Osteocyte (in vitro differentiated cells): ENCODE measurements at regions not wholly inside any gene's neighbourhood (a gene's known extent, or its start where the extent isn't known, plus 50 kb on each side); places are given as distances from the start of the nearest gene placed in this dataset.
A peak's percentile ranks its signal among the peaks of the same experiment; 100 is the strongest.

Source experiments
- DNase-seq: peaks from one replicate; pipeline ENCODE4 v3.0.0; 2021; ENCODE audit warnings: mixed read lengths; ENCODE audit not compliant: unreplicated experiment; ENCODE audit errors: extremely low spot score
- H3K27ac Mint-ChIP-seq: one replicate; pipeline ENCODE4 v1.8.0; 2021; ENCODE audit warnings: mild to moderate bottlenecking, mixed read lengths; ENCODE audit not compliant: unreplicated experiment
- H3K27me3 Mint-ChIP-seq: one replicate; pipeline ENCODE4 v1.8.0; 2021; ENCODE audit warnings: mixed read lengths; ENCODE audit not compliant: unreplicated experiment
- H3K36me3 Mint-ChIP-seq: one replicate; pipeline ENCODE4 v1.8.0; 2021; ENCODE audit warnings: mixed read lengths; ENCODE audit not compliant: unreplicated experiment
- H3K4me1 Mint-ChIP-seq: one replicate; pipeline ENCODE4 v1.8.0; 2021; ENCODE audit warnings: mixed read lengths; ENCODE audit not compliant: unreplicated experiment
- H3K4me3 Mint-ChIP-seq: one replicate; pipeline ENCODE4 v1.8.0; 2021; ENCODE audit warnings: mild to moderate bottlenecking, moderate library complexity, mixed read lengths; ENCODE audit not compliant: unreplicated experiment
- H3K9me3 Mint-ChIP-seq: one replicate; pipeline ENCODE4 v1.8.0; 2021; ENCODE audit warnings: mixed read lengths; ENCODE audit not compliant: unreplicated experiment
- TF ChIP-seq, protein P1 (sequence below): fragments of 200-600 bp; sonication (generic); IDR thresholded peaks from 2 replicates; pipeline ENCODE4 v1.5.0; 2021; ENCODE audit warnings: antibody characterized with exemption, mild to moderate bottlenecking, moderate library complexity

DNA sequence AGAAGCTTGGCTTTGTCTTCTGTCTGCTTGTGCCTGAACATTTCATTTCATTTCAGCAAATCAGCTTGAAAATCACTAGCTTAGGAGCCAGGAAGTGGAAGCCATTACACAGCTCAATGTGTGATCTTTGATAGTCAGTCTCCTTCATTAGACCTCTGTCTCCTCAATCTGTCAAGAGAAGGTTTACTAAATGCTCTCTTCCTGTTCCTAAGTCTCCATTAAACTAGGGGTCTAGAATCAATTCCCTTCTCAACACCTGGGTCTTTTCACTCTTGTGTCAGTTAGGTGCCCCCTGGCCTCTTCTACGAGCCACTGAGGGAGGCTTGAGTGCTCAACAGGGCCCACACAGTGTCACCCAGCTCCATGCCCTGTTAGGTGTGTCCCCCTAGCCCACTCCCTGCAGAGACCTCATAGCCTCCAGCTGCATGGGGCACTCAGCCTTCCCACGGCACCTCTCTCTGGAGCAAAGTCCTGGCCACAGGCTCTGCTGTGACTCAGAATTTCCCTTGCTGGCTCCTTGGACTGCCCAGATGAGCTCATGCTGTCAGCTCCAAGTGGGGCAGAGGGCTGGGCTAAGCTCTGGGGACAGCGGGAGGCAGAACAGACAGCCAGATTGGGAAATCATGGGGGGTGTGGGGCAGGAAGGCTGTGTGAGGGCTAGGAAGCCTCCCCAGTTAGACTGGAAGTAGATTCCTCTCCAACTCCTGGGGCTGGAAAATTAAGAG lies 115.7 kb upstream of the IPO9 start:
- no peaks in the 10 kb centered on the region for H3K9me3 Mint-ChIP-seq
- TF ChIP-seq, protein P1, sequence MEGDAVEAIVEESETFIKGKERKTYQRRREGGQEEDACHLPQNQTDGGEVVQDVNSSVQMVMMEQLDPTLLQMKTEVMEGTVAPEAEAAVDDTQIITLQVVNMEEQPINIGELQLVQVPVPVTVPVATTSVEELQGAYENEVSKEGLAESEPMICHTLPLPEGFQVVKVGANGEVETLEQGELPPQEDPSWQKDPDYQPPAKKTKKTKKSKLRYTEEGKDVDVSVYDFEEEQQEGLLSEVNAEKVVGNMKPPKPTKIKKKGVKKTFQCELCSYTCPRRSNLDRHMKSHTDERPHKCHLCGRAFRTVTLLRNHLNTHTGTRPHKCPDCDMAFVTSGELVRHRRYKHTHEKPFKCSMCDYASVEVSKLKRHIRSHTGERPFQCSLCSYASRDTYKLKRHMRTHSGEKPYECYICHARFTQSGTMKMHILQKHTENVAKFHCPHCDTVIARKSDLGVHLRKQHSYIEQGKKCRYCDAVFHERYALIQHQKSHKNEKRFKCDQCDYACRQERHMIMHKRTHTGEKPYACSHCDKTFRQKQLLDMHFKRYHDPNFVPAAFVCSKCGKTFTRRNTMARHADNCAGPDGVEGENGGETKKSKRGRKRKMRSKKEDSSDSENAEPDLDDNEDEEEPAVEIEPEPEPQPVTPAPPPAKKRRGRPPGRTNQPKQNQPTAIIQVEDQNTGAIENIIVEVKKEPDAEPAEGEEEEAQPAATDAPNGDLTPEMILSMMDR, result no peak
- peaks cover 5% of the 10 kb centered on the region for H3K36me3 Mint-ChIP-seq
- peaks cover 88% of the 10 kb centered on the region for H3K4me1 Mint-ChIP-seq
- H3K27me3 Mint-ChIP-seq, result no peaks in the 10 kb centered on the region
- DNase-seq, result peak; percentile 97
- peak overlapping the region; percentile 44 for H3K4me3 Mint-ChIP-seq
- H3K27ac Mint-ChIP-seq, result peak overlapping the region; percentile 100

DNA sequence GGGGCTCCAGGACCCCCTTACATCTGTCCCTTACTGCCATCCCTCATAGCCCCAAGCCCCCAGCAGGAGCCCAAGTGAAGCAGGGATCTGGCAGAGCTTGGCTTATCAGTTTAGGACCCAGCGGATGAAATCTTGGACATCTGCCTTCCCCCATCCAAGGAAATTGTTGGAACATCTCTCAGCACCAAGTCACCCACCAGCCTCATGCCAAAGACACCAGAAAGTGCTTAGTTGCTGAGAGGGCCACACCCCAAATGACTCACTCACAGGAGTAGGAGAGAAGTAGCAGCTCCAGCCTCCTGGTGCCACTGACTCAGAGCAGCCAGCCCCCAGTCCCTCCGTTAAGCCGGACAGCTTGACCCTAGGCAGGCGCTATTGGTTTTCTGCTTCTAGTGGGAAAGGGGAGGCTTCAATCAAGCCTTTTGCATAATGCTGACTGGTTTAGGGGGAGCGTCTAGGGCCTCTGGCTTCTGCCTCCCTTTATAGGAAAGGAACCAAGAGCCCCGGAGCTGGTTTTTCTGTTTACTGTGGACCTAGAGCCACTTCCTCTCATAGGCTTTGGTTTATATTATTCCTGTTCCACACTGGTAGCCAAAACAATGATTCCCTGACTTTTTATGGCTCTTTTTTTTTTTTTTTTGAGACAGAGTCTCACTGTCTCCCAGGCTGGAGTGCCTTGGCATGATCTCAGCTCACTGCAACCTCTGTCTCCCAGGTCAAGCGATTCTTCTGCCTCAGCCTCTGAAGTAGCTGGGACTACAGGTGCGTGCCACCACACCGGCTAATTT lies 114.2 kb upstream of the IPO9 start:
- H3K9me3 Mint-ChIP-seq, result no peaks in the 10 kb centered on the region
- H3K27me3 Mint-ChIP-seq, result no peaks in the 10 kb centered on the region
- TF ChIP-seq, protein P1, result no peak
- peak; percentile 94 for DNase-seq
- H3K4me3 Mint-ChIP-seq, result peak overlapping the region; percentile 16
- H3K36me3 Mint-ChIP-seq, result peaks cover 13% of the 10 kb centered on the region
- peak overlapping the region; percentile 100 for H3K27ac Mint-ChIP-seq
- peaks cover 85% of the 10 kb centered on the region for H3K4me1 Mint-ChIP-seq

DNA sequence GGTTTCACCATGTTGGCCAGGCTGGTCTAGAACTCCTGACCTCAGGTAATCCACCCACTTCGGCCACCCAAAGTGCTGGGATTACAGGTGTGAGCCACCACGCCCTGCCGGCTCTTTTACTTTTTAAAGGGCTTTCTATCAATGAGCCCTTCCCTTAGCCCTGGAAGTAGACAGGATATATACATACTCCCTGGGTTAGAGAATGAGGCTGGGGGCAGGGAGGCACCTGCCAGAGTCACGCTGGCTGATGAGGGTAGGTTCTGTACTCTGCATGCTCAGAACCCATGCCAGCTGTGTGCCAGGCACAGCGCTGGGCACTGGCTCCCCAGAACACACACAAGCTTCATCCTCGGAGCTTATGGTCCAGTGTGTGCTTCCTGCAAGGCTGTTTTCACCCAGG lies 113.6 kb upstream of the IPO9 start:
- Mint-ChIP-seq H3K9me3 (no peaks in the 10 kb centered on the region), H3K27ac (peak overlapping the region; percentile 100), H3K36me3 (peaks cover 13% of the 10 kb centered on the region), H3K4me1 (peaks cover 85% of the 10 kb centered on the region), H3K27me3 (no peaks in the 10 kb centered on the region), H3K4me3 (peak overlapping the region; percentile 49)
- DNase-seq, result no peak
- TF ChIP-seq, protein P1, result no peak

DNA sequence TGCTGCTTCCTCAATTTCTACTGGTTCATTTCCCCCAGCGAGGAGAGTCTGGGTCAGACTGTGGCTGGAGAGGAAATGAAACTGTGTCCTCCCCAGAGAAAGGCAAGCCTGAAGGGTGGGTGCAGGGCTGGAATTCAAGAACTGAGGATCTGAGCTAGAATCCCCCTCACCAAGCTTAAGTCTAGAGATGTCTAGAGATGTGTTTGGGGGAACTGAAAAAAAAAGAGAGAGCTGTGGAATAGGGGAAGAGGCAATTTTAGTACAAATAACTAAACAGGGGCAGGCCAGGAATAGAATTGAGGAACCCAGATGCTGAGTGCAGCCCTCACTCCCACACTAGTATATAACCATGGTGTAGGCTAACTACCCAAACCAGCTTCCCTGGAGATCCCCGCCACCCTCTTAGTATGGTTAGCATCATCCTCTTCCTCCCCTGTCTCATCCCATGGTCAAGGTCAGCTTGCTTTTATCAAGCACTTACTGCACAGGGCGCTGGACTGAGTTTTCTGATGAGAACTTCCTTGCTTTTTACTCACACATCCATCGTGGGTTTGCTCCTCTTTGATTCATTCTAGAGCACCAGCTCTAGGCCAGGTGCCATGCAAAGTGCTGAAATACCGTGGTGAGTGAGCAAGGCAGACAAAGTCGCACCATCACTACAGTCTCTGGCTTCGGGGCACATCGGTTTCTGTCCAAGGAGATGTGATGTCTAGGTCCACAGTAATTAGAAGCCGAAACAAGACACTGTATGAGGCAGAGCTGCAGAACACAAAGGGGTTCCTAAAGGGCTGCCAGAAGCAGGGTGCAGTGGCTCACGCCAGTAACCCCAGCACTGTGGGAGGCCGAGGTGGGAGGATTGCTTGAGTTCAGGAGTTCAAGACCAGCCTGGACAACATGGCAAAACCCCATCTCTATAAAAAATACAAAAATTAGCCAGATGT lies 112.9 kb upstream of the IPO9 start:
- H3K27ac Mint-ChIP-seq, result peak overlapping the region; percentile 100

More for the DNA sequence above, 112.9 kb upstream of the IPO9 start:
- Mint-ChIP-seq H3K4me1 (peaks cover 85% of the 10 kb centered on the region), H3K36me3 (peaks cover 13% of the 10 kb centered on the region), H3K4me3 (peak overlapping the region; percentile 49), H3K27me3 (no peaks in the 10 kb centered on the region), H3K9me3 (no peaks in the 10 kb centered on the region)
- TF ChIP-seq, protein P1, result no peak
- DNase-seq, result no peak
